ENCODE measurements at regions not wholly inside any gene's neighbourhood (a gene's known extent, or its start where the extent isn't known, plus 50 kb on each side); places are given as distances from the start of the nearest gene placed in this dataset.

GRCh38 chr10:131424836-131425491, 113.4 kb upstream of the TCERG1L start:
- no peak for DNase-seq (ENCODE audit: low read depth in 3 of 3, low spot score in 1 of 3)

GRCh38 chr10:131425752-131426533, 114.4 kb upstream of the TCERG1L start:
- no peak for DNase-seq (ENCODE audit: low read depth in 3 of 3, low spot score in 1 of 3)

- DNase-seq (ENCODE audit: low read depth in 3 of 3, low spot score in 1 of 3) = no peak
Measured at GRCh38 chr10:131426534-131426898, 115.0 kb upstream of the TCERG1L start.

- no peak for DNase-seq (ENCODE audit: low read depth in 3 of 3, low spot score in 1 of 3)
Measured at GRCh38 chr10:131427281-131427680, 115.8 kb upstream of the TCERG1L start.

GRCh38 chr10:131427901-131428300, 116.4 kb upstream of the TCERG1L start:
- DNase-seq (ENCODE audit: low read depth in 3 of 3, low spot score in 1 of 3) = no peak

- DNase-seq (ENCODE audit: low read depth in 3 of 3, low spot score in 1 of 3) = no peak
Measured at GRCh38 chr10:131429141-131429540, 117.6 kb upstream of the TCERG1L start.

GRCh38 chr10:131429942-131430341, 118.4 kb upstream of the TCERG1L start:
- DNase-seq (ENCODE audit: low read depth in 3 of 3, low spot score in 1 of 3) = no peak

GRCh38 chr10:131430716-131431412, 119.3 kb upstream of the TCERG1L start:
- DNase-seq (ENCODE audit: low read depth in 3 of 3, low spot score in 1 of 3) = no peak

- no peak for DNase-seq (ENCODE audit: low read depth in 3 of 3, low spot score in 1 of 3)
Measured at GRCh38 chr10:131431533-131431932, 120.0 kb upstream of the TCERG1L start.

- DNase-seq (ENCODE audit: low read depth in 3 of 3, low spot score in 1 of 3) = no peak
Measured at GRCh38 chr10:131431978-131432690, 120.6 kb upstream of the TCERG1L start.

- DNase-seq (ENCODE audit: low read depth in 3 of 3, low spot score in 1 of 3) = no peak
Measured at GRCh38 chr10:131433568-131433967, 122.0 kb upstream of the TCERG1L start.

GRCh38 chr10:131435232-131435631, 123.7 kb upstream of the TCERG1L start:
- DNase-seq (ENCODE audit: low read depth in 3 of 3, low spot score in 1 of 3) = no peak

- no peak for DNase-seq (ENCODE audit: low read depth in 3 of 3, low spot score in 1 of 3)
Measured at GRCh38 chr10:131435760-131436457, 124.4 kb upstream of the TCERG1L start.

- DNase-seq (ENCODE audit: low read depth in 3 of 3, low spot score in 1 of 3) = no peak
Measured at GRCh38 chr10:131436458-131436857, 124.9 kb upstream of the TCERG1L start.

- no peak for DNase-seq (ENCODE audit: low read depth in 3 of 3, low spot score in 1 of 3)
Measured at GRCh38 chr10:131437556-131438475, 126.3 kb upstream of the TCERG1L start.

DNA sequence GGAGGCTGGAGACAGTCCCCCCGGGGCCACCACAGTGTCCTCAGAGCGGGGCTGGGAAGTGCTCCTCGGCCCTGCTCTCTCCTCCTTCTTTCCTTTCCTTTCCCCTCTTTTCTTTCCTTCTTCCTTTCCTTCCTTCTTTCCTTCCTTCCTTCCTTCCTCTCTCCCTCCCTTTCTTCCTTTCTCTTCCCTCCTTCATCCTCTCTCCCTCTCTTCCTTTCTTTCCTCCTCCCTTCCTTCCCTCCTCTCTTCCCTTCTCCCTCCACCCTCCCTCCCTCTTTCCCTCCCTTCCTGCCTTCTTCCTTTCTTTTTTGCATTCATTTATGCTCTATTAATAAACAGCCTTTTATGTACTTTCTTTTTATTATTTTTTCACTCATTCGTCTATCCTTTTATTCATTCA, 127.1 kb upstream of the TCERG1L start:
- DNase-seq (ENCODE audit: low read depth in 3 of 3, low spot score in 1 of 3) = no peak

GRCh38 chr10:131439705-131440104, 128.2 kb upstream of the TCERG1L start:
- no peak for DNase-seq (ENCODE audit: low read depth in 3 of 3, low spot score in 1 of 3)

- no peak for DNase-seq (ENCODE audit: low read depth in 3 of 3, low spot score in 1 of 3)
Measured at GRCh38 chr10:131440405-131441360, 129.2 kb upstream of the TCERG1L start.

- no peak for DNase-seq (ENCODE audit: low read depth in 3 of 3, low spot score in 1 of 3)
Measured at GRCh38 chr10:131442271-131442670, 130.8 kb upstream of the TCERG1L start.

Data from stimulated activated CD4-positive, alpha-beta T cell treated with anti-CD3 and anti-CD28 coated beads, TNF-alpha, amount 100 ng/mL, for 1 hour (primary cell).